H9 (cell line): ENCODE measurements at regions not wholly inside any gene's neighbourhood (a gene's known extent, or its start where the extent isn't known, plus 50 kb on each side); places are given as distances from the start of the nearest gene placed in this dataset.

ENCODE experiments used
- DNase-seq: peaks from one replicate; pipeline ENCODE4 v3.0.0-alpha.2; 2017
- H2AFZ ChIP-seq: one replicate; pipeline ENCODE4 v1.6.1; 2013; ENCODE audit warnings: mild to moderate bottlenecking, low read length, control low read depth, moderate library complexity
- H2AK5ac ChIP-seq: 2 replicates; pipeline ENCODE4 v1.6.1; 2013; ENCODE audit warnings: low read length, control low read depth, mixed read lengths; ENCODE audit not compliant: insufficient read length
- H2BK120ac ChIP-seq: one replicate; pipeline ENCODE4 v1.6.1; 2013; ENCODE audit warnings: low read depth, mild to moderate bottlenecking, low read length, control low read depth, inconsistent platforms; ENCODE audit not compliant: poor library complexity, severe bottlenecking
- H2BK12ac ChIP-seq: 2 replicates; pipeline ENCODE4 v1.6.1; 2013; ENCODE audit warnings: low read length, control low read depth, mixed read lengths, low read depth; ENCODE audit not compliant: insufficient read length
- H2BK15ac ChIP-seq: 2 replicates; pipeline ENCODE4 v1.6.1; 2013; ENCODE audit warnings: low read depth, low read length, control low read depth
- H2BK20ac ChIP-seq: one replicate; pipeline ENCODE4 v1.6.1; 2013; ENCODE audit warnings: low read depth, mild to moderate bottlenecking, low read length, control low read depth, inconsistent platforms; ENCODE audit not compliant: poor library complexity, severe bottlenecking
- H2BK5ac ChIP-seq: 2 replicates; pipeline ENCODE4 v1.6.1; 2013; ENCODE audit warnings: low read length, control low read depth, mixed read lengths; ENCODE audit not compliant: insufficient read length
- H3K14ac ChIP-seq: 2 replicates; pipeline ENCODE4 v1.6.1; 2013; ENCODE audit warnings: low read length, control low read depth; ENCODE audit not compliant: insufficient read depth
- H3K18ac ChIP-seq: 2 replicates; pipeline ENCODE4 v1.6.1; 2013; ENCODE audit warnings: low read depth, mild to moderate bottlenecking, mixed read lengths, low read length, control low read depth; ENCODE audit not compliant: insufficient read length
- H3K23ac ChIP-seq: 2 replicates; pipeline ENCODE4 v1.6.1; 2013; ENCODE audit warnings: low read length, control low read depth, mixed read lengths, low read depth; ENCODE audit not compliant: insufficient read length
- H3K23me2 ChIP-seq: 2 replicates; pipeline ENCODE4 v1.6.1; 2013; ENCODE audit warnings: low read depth, mild to moderate bottlenecking, mixed read lengths, low read length, control low read depth; ENCODE audit not compliant: insufficient read length, poor library complexity, severe bottlenecking
- H3K27ac ChIP-seq: 2 replicates; pipeline ENCODE4 v1.5.1; 2013; ENCODE audit warnings: low read length, control low read depth, mixed read lengths, low read depth; ENCODE audit not compliant: insufficient read length
- H3K27me3 ChIP-seq: 2 replicates; pipeline ENCODE4 v1.6.1; 2013; ENCODE audit warnings: low read length, control low read depth, inconsistent platforms; ENCODE audit not compliant: insufficient read depth
- H3K4ac ChIP-seq: 2 replicates; pipeline ENCODE4 v1.6.1; 2013; ENCODE audit warnings: low read depth, mild to moderate bottlenecking, control low read depth, inconsistent platforms, low read length, moderate library complexity
- H3K4me1 ChIP-seq: 2 replicates; pipeline ENCODE4 v1.6.1; 2013; ENCODE audit warnings: low read length, control low read depth, inconsistent platforms; ENCODE audit not compliant: insufficient read depth
- H3K4me2 ChIP-seq: 2 replicates; pipeline ENCODE4 v1.6.1; 2013; ENCODE audit warnings: low read length, control low read depth, mixed read lengths; ENCODE audit not compliant: insufficient read length, insufficient read depth
- H3K56ac ChIP-seq: 2 replicates; pipeline ENCODE4 v1.6.1; 2013; ENCODE audit warnings: low read depth, mild to moderate bottlenecking, mixed read lengths, low read length, control low read depth; ENCODE audit not compliant: insufficient read length
- H3K79me1 ChIP-seq: 2 replicates; pipeline ENCODE4 v1.6.1; 2013; ENCODE audit warnings: low read depth, mild to moderate bottlenecking, moderate library complexity, low read length, control low read depth, inconsistent platforms; ENCODE audit not compliant: insufficient read depth, poor library complexity, severe bottlenecking
- H3K79me2 ChIP-seq: 2 replicates; pipeline ENCODE4 v1.6.1; 2013; ENCODE audit warnings: low read length, control low read depth, inconsistent platforms; ENCODE audit not compliant: insufficient read depth
- H3K9ac ChIP-seq: 2 replicates; pipeline ENCODE4 v1.6.1; 2013; ENCODE audit warnings: low read length, control low read depth, mixed read lengths; ENCODE audit not compliant: insufficient read length; ENCODE audit errors: extremely low read depth
- H3K9me3 ChIP-seq: one replicate; pipeline ENCODE4 v1.6.1; 2013; ENCODE audit warnings: low read depth, low read length, inconsistent platforms; ENCODE audit not compliant: control insufficient read depth
- H3T11ph ChIP-seq: one replicate; pipeline ENCODE4 v1.6.1; 2013; ENCODE audit warnings: mild to moderate bottlenecking, low read length, control low read depth, inconsistent platforms
- H4K20me1 ChIP-seq: one replicate; pipeline ENCODE4 v1.6.1; 2013; ENCODE audit not compliant: control insufficient read depth, insufficient read length, insufficient read depth
- H4K5ac ChIP-seq: 2 replicates; pipeline ENCODE4 v1.6.1; 2013; ENCODE audit warnings: low read depth, mild to moderate bottlenecking, mixed read lengths, low read length, control low read depth; ENCODE audit not compliant: insufficient read length
- H4K8ac ChIP-seq: replicated peaks from 2 replicates; pipeline ENCODE4 v1.6.1; 2013; ENCODE audit warnings: low read length, control low read depth, mixed read lengths, low read depth; ENCODE audit not compliant: insufficient read length
- H4K91ac ChIP-seq: 2 replicates; pipeline ENCODE4 v1.6.1; 2013; ENCODE audit warnings: low read depth, mild to moderate bottlenecking, moderate library complexity, mixed read lengths, low read length, control low read depth; ENCODE audit not compliant: insufficient read length
- H3K27ac Mint-ChIP-seq, 3 experiments: 2 replicates in 2 of 3; 3 replicates in 1 of 3; pipeline ENCODE4 v1.8.0; 2020 to 2021; ENCODE audit warnings: mixed read lengths in 3 of 3, mild to moderate bottlenecking in 1 of 3, moderate library complexity in 1 of 3
- H3K27me3 Mint-ChIP-seq: 2 replicates; pipeline ENCODE4 v1.8.0; 2021; ENCODE audit warnings: low read depth, mild to moderate bottlenecking, moderate library complexity, mixed read lengths
- H3K36me3 Mint-ChIP-seq, 3 experiments: 2 replicates in 2 of 3; 3 replicates in 1 of 3; pipeline ENCODE4 v1.8.0; 2020 to 2021; ENCODE audit warnings: low read depth in 3 of 3, mixed read lengths in 3 of 3; ENCODE audit not compliant: insufficient read depth in 1 of 3
- H3K4me1 Mint-ChIP-seq, 2 experiments: 2 replicates each; pipeline ENCODE4 v1.8.0; 2020; ENCODE audit warnings: mixed read lengths in 2 of 2
- H3K4me3 Mint-ChIP-seq, 2 experiments: 2 replicates in 1 of 2; 3 replicates in 1 of 2; pipeline ENCODE4 v1.8.0; 2020 to 2021; ENCODE audit warnings: mild to moderate bottlenecking in 2 of 2, mixed read lengths in 2 of 2, moderate library complexity in 1 of 2
- H3K9me3 Mint-ChIP-seq, 2 experiments: 2 replicates in 1 of 2; 3 replicates in 1 of 2; pipeline ENCODE4 v1.8.0; 2020; ENCODE audit warnings: mild to moderate bottlenecking in 2 of 2, mixed read lengths in 2 of 2, moderate library complexity in 1 of 2
- CTCF ChIP-seq: fragments of 200-600 bp; sonication (generic); conservative IDR thresholded peaks from 3 replicates; pipeline ENCODE4 v1.8.0; 2021; ENCODE audit warnings: antibody characterized with exemption, mild to moderate bottlenecking
- WGBS: extraction: QIAGEN DNeasy Blood & Tissue Kit; methylation state at CpG from one replicate; pipeline ENCODE4 v1.1.7; 2013; ENCODE audit warnings: missing lambda C conversion rate, low lambda C conversion rate, mixed read lengths; ENCODE audit not compliant: insufficient read length; ENCODE audit errors: extremely low coverage; 5-methylcytosine and 5-hydroxymethylcytosine counted together

GRCh38 chr11:103622296-103622695 is 414.1 kb upstream of the DDI1 start:
- H3K79me1 ChIP-seq = no peaks in the 10 kb centered on the region
- H2BK15ac ChIP-seq = no peak overlapping the region
- no peak for TF ChIP-seq CTCF
- no peak overlapping the region for H4K5ac ChIP-seq
- no peak overlapping the region for H4K91ac ChIP-seq
- no peaks in the 10 kb centered on the region for H3K27me3 ChIP-seq
- Mint-ChIP-seq H3K27ac (no peak overlapping the region), H3K27me3 (no peaks in the 10 kb centered on the region), H3K4me1 (peaks cover 12 to 19% of the 10 kb centered on the region in 2 experiments), H3K9me3 (no peaks in the 10 kb centered on the region), H3K36me3 (no peaks in the 10 kb centered on the region), H3K4me3 (no peak overlapping the region)
- no peak overlapping the region for H3K18ac ChIP-seq
- no peak overlapping the region for H3K56ac ChIP-seq
- H2AK5ac ChIP-seq = no peak overlapping the region
- H2BK120ac ChIP-seq = no peak overlapping the region
- no peak overlapping the region for H3K4ac ChIP-seq
- no peak overlapping the region for H4K8ac ChIP-seq
- no peak overlapping the region for H3K14ac ChIP-seq
- no peak overlapping the region for H2AFZ ChIP-seq
- no peaks in the 10 kb centered on the region for H3K23me2 ChIP-seq
- H2BK12ac ChIP-seq = no peak overlapping the region
- no peak overlapping the region for H3K4me2 ChIP-seq
- H3K27ac ChIP-seq = no peak overlapping the region
- no peak overlapping the region for H3K23ac ChIP-seq
- no peaks in the 10 kb centered on the region for H3K79me2 ChIP-seq
- H2BK20ac ChIP-seq = no peak overlapping the region
- H3K4me1 ChIP-seq = peaks cover 6% of the 10 kb centered on the region; the same call in 1 of the 2 replicates
- no peaks in the 10 kb centered on the region for H4K20me1 ChIP-seq
- DNase-seq = no peak
- no peak overlapping the region for H3K9ac ChIP-seq
- H2BK5ac ChIP-seq = no peak overlapping the region
- H3T11ph ChIP-seq = no peak overlapping the region
- H3K9me3 ChIP-seq = no peaks in the 10 kb centered on the region
- WGBS = no CpG with 5 or more reads among the region's 2 CpGs
